NCI-H524 (cell line): ENCODE measurements at regions not wholly inside any gene's neighbourhood (a gene's known extent, or its start where the extent isn't known, plus 50 kb on each side); places are given as distances from the start of the nearest gene placed in this dataset.
"Not testable (repeated sequence)": the region's sequence is repeated elsewhere in the genome, so short reads cannot be mapped to it uniquely, and the experiment has no call there.

Experiments
- DNase-seq, 2 experiments: peaks; one replicate each; lab custom pipeline; 2025; lab: John Stamatoyannopoulos, UW

GRCh38 chr15:53212785-53213184, 422.6 kb upstream of the ONECUT1 start:
- no peak for DNase-seq

- no peak for DNase-seq
Measured at GRCh38 chr15:53210653-53211052, 420.5 kb upstream of the ONECUT1 start.

- no peak for DNase-seq
Measured at GRCh38 chr15:53209396-53210042, 419.4 kb upstream of the ONECUT1 start.

GRCh38 chr15:53208751-53209150, 418.6 kb upstream of the ONECUT1 start:
- DNase-seq: no peak

- DNase-seq: no peak
Measured at GRCh38 chr15:53203454-53203853, 413.3 kb upstream of the ONECUT1 start.

GRCh38 chr15:53202876-53203275, 412.7 kb upstream of the ONECUT1 start:
- DNase-seq: no peak

- peak; percentile 76 to 86 for DNase-seq
Measured at GRCh38 chr15:53197426-53197839, 407.3 kb upstream of the ONECUT1 start.

- no peak for DNase-seq
Measured at GRCh38 chr15:53196788-53197187, 406.7 kb upstream of the ONECUT1 start.

- DNase-seq: no peak
Measured at GRCh38 chr15:53196242-53196641, 406.1 kb upstream of the ONECUT1 start.

- no peak for DNase-seq
Measured at GRCh38 chr15:53193149-53193548, 403.0 kb upstream of the ONECUT1 start.

- DNase-seq: no peak
Measured at GRCh38 chr15:53189860-53190259, 399.7 kb upstream of the ONECUT1 start.

- not testable (repeated sequence) for DNase-seq
Measured at GRCh38 chr15:53183449-53183848, 393.3 kb upstream of the ONECUT1 start.

GRCh38 chr15:53171571-53171970, 381.4 kb upstream of the ONECUT1 start:
- no peak for DNase-seq

GRCh38 chr15:53166684-53167201, 376.6 kb upstream of the ONECUT1 start:
- no peak for DNase-seq

- no peak for DNase-seq
Measured at GRCh38 chr15:53165988-53166683, 376.0 kb upstream of the ONECUT1 start.

GRCh38 chr15:53160092-53160704, 370.1 kb upstream of the ONECUT1 start:
- peak in 1 of 2 experiments; percentile 23 for DNase-seq

- no peak for DNase-seq
Measured at GRCh38 chr15:53159458-53159857, 369.3 kb upstream of the ONECUT1 start.

- no peak for DNase-seq
Measured at GRCh38 chr15:53158995-53159394, 368.9 kb upstream of the ONECUT1 start.

GRCh38 chr15:53133255-53133850, 343.2 kb upstream of the ONECUT1 start:
- DNase-seq: peak in 1 of 2 experiments; percentile 67

- DNase-seq: no peak
Measured at GRCh38 chr15:53130943-53131342, 340.8 kb upstream of the ONECUT1 start.

GRCh38 chr15:53129121-53129904, 339.2 kb upstream of the ONECUT1 start:
- peak; percentile 97 to 98 for DNase-seq

GRCh38 chr15:53128652-53129051, 338.5 kb upstream of the ONECUT1 start:
- DNase-seq: no peak
